Posterior vena cava (tissue), 2 donors: ENCODE measurements at regions not wholly inside any gene's neighbourhood (a gene's known extent, or its start where the extent isn't known, plus 50 kb on each side); places are given as distances from the start of the nearest gene placed in this dataset.
"Not testable (repeated sequence)": the region's sequence is repeated elsewhere in the genome, so short reads cannot be mapped to it uniquely, and the experiment has no call there.

Experiments used
- DNase-seq: peaks from one replicate; pipeline ENCODE4 v3.0.0-alpha.2; 2020; ENCODE audit warnings: low spot score
- intact Hi-C, 2 donors: fragments of 100-400 bp; cut with DNase I; formaldehyde crosslinking; loops; one replicate each; pipeline versions ENCODE4 v1.14.1 to v1.14.2; 2022 to 2023
- donor health status: DM: yes; HTN: yes; CAD: no.
- donor health status: DM: yes; HTN: yes; CAD: no.

- DNase-seq = no peak
- intact Hi-C loops = no loop called here
Observed at GRCh38 chrX:42025861-42026260, 102.5 kb upstream of the CASK start.

GRCh38 chrX:42023122-42023521, 99.8 kb upstream of the CASK start:
- DNase-seq = no peak
- intact Hi-C loops = no loop called here

- DNase-seq = no peak
- intact Hi-C loops = no loop called here
Observed at GRCh38 chrX:42022158-42022557, 98.8 kb upstream of the CASK start.

DNA sequence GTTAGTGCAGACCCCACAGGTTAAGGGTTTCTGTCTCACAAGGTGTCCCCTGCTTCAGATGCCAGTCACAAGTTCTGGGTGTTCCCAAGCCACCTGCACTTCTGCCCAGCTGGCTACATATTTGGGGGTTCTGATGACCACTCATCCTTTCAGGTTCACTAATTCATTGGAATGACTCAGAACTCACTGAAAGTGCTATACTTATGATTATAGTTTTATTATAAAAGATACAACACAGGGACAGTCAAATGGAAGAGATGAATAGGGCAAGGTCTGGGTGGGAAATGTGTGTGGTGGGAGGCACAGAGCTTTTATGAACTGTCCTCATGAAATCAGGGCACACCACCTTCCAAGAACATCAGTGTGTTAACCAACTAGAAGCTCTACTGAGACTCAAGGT, 97.7 kb upstream of the CASK start:
- intact Hi-C loops = no loop called here
- no peak for DNase-seq

GRCh38 chrX:42020225-42020624, 96.9 kb upstream of the CASK start:
- DNase-seq = no peak
- intact Hi-C loops = no loop called here

- intact Hi-C loops = no loop called here
- no peak for DNase-seq
Observed at GRCh38 chrX:42017971-42018370, 94.6 kb upstream of the CASK start.

DNA sequence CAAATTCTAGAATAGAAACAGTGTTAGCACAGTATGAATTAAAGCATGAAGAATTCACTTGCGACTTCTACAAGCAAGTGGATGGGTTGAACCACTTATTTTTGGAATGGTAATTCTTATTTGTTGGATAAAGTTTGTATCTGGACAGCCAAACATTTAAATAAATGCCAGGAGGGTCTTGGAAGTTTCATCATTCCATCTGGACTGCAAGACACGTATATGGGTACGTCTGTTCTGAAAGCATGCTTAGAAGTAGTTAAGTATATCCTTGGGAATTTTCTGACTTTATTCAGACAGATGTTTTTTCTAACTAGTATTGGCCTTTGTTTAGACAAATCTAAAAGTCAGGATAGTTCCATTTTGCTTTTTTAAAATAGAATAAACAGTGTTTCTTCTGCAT, 77.5 kb upstream of the CASK start:
- intact Hi-C loops = no loop called here
- DNase-seq = no peak

DNA sequence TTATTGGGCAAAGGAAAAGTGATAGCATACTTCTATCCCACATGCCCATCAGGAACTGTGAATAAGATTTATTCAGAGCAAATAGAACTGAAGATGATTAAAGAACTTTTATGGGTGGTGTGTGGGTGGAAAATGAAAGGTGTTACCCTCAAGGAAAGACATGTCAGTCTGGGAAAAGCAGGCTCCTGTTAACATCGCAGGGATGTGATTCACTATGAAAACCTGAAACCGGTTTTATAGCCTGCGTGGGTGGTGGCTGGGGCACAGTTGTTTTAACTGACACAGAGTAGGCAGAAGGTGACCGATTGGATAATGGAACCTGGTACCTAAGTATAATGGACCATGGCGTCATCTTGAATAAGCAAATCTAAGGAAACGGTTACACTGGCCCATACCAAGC, 61.3 kb upstream of the CASK start:
- intact Hi-C loops = no loop called here
- no peak for DNase-seq

DNA sequence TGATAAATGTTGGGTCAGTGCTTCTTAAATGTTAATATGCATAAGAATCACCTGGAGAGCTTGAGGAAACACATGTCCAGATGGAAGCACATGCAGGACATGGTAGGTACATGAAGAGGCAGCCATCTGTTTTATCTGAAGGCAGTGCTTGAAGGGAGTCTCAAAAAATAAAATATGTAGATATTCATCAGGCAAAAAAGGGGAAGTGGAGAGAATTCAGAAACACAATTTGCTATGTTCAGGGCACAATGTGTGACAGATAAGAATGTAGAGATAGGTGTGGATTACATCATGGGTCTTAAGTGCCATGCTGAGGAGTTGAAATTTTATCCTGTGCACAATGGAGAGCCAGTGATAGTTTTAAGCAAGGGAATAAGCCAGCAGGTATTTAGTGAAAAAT, 59.6 kb upstream of the CASK start:
- DNase-seq = no peak
- intact Hi-C loops = no loop called here

GRCh38 chrX:41981481-41982013, 58.2 kb upstream of the CASK start:
- no peak for DNase-seq
- intact Hi-C loops = no loop called here

- intact Hi-C loops = not testable (repeated sequence)
Observed at GRCh38 chrX:41974677-41975076, 51.3 kb upstream of the CASK start.

GRCh38 chrX:41973208-41973607, 49.9 kb upstream of the CASK start:
- intact Hi-C loops = no loop called here
- no peak for DNase-seq

More at GRCh38 chrX:41974677-41975076, 51.3 kb upstream of the CASK start:
- not testable (repeated sequence) for DNase-seq
